Dedifferentiated amniotic fluid mesenchymal stem cell (primary cell): ENCODE measurements at regions not wholly inside any gene's neighbourhood (a gene's known extent, or its start where the extent isn't known, plus 50 kb on each side); places are given as distances from the start of the nearest gene placed in this dataset.
"Not testable (repeated sequence)": the region's sequence is repeated elsewhere in the genome, so short reads cannot be mapped to it uniquely, and the experiment has no call there.

Experiments used
- DNase-seq: peaks from one replicate; pipeline ENCODE4 v3.0.0-alpha.2; 2016; ENCODE audit errors: extremely low spot score

DNA sequence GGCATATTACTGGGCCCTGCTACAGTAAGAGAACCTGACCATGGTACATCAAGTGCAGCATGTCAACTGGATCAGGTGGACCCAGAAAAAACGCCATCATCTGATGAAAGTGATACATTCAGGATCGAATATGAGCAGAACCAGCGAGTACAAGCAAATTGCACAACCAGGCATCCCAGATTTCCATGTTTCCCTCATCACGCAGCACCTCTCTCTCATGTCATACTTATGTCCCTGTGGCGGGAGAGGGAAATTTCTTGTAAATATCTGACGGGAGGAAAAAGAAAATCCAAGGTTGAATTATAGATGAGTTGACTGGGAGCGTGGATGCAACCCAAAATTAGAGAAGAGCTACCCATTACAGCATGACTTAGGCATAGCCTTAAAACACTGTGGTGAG, 608.5 kb upstream of the FAT1 start:
- DNase-seq = no peak

DNA sequence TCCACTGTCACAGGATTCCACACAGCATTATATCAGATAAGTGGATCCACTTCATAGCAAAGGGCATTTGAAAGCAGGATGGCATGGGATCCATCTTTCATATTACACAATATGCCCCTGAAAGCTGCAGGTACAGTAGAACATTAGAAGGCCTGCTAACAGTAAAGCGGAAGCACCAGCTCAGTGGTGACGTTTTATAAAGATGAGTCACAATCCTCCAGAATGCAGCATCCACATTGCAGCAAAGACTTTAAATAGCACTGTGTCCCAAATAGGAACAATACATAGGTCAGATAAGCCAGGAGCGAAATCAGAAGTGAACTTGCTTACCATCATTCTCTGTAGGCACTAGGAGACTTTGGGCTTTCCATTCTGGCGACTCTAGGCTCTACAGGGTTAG, 609.5 kb upstream of the FAT1 start:
- DNase-seq = no peak

GRCh38 chr4:187335339-187335738, 611.7 kb upstream of the FAT1 start:
- no peak for DNase-seq

DNA sequence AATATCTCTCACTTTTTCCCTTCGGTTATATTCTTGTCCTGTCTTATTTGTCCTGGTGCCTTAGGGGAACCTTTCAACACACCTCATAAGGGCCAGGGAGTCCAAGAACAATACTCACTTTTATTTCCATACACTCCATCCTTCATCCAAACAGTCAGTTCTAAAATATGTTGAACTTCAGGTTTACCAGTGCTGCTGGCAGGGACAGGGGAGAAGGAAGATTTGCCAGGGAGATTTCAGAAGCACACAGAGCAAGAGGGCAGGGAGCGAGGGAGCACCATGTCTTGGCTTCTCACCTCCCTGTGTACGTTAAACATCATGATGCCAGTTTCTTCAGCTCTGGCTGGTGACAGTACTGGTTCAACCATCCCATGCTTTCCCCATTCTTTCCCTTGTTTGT, 631.1 kb upstream of the FAT1 start:
- DNase-seq = no peak

DNA sequence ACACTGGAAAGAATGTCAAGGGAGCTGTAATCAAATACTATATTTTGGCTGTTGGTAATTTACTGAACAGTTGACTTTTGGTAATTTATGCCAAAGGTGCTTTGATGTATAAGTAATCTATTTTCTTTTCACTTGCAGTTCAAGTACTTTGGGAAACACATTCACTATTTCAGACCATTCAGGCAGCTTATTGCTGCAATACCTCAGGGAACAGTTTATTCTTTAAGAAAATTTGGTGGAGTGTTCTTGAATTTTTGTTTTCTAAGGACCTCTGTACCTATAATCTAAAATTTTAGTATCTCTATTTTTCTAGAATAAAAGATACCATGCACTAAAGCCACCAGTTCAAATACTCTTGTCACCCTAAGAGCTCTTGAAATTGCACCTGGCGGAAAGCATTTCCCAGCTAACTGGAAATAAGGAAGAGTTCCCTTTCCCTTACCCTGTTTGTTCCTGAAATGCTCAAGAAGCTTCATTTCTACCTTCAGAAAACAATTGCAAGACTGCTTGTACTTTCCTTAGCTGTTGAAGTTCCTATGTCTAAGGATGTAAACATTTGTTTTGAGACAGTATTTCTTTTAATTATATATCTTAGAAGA, 633.5 kb upstream of the FAT1 start:
- no peak for DNase-seq

GRCh38 chr4:187357821-187358220, 634.2 kb upstream of the FAT1 start:
- no peak for DNase-seq

GRCh38 chr4:187362937-187363857, 632.4 kb upstream of the ZFP42 start:
- no peak for DNase-seq

DNA sequence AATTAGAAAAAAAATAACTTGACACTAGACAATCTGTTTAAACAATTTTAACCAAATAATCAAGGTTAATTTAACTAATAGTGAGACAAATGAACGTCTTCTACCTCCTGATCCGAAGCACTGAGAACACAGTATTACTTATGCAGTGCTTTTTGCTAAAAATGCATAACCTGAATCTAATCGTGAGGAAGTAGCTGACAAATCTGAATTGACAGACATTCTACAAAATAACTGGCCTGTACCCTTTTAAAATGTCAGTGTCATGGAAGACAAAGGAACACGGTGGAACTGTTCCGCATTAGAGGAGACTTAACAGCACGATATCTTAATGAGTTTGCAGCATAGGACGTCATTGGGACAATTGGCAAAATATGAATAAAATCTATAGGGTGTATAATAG, 631.2 kb upstream of the ZFP42 start:
- DNase-seq = no peak

- no peak for DNase-seq
Observed at GRCh38 chr4:187364851-187365250, 630.7 kb upstream of the ZFP42 start.

DNA sequence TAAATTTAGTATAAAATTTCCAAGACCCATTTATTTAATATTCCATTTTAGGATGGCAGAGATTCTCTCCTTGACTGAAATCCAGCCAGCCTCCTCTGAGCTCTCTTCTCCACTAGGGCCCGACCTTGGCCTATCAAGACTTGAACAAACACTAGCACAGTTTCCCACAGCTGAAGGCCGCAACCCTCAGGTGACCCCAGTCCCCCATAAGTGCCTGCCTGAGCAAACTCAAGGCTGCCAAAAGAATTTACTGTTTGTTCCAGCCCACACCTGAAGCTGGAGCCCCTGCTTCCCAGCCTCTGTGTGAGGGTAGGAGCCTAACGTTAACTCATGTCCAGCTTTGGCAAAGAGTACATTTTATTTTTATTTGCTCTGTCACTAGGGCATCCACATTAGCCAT, 629.0 kb upstream of the ZFP42 start:
- no peak for DNase-seq

- DNase-seq = no peak
Observed at GRCh38 chr4:187370918-187371317, 624.7 kb upstream of the ZFP42 start.

- no peak for DNase-seq
Observed at GRCh38 chr4:187378441-187378840, 617.1 kb upstream of the ZFP42 start.

- DNase-seq = no peak
Observed at GRCh38 chr4:187380181-187380581, 615.4 kb upstream of the ZFP42 start.

DNA sequence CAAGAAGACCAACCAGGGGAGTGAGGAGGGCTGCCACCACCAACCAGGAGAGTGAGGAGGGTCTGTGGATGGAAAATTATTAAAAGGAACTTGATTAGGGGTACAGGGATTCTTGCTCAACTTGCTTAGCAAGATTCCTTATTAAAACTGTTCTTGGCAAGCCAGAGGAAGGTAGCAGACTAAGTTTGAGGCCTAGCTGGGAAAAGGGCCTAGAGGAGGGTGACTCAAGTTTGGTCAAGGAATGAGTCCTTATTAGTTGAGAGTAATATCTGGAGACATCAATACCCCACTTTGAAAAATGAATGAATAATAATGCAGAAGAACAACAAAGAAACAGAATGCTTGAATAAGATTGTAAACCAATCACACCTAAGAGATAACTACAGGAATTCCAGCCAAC, 612.4 kb upstream of the ZFP42 start:
- DNase-seq = no peak

DNA sequence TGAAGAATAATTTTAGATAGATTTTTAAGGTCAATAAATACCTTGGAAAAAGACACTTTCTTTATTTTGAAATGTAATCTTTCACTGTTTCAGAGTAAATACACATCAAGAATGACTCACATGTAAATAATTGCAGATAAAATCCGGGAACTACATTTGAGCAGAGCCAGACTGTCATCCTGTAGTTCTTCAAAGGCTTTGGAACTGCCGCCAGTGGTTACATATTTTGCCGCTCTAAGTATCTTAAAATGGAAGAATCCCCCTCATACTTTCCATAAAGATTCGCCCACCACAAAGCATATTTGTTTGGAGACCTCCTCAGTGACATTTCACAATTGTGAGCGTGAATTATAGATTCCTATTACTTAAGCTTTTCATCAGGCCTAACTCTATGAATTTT, 607.8 kb upstream of the ZFP42 start:
- peak; percentile 61 for DNase-seq

- no peak for DNase-seq
Observed at GRCh38 chr4:187389420-187389819, 606.2 kb upstream of the ZFP42 start.

DNA sequence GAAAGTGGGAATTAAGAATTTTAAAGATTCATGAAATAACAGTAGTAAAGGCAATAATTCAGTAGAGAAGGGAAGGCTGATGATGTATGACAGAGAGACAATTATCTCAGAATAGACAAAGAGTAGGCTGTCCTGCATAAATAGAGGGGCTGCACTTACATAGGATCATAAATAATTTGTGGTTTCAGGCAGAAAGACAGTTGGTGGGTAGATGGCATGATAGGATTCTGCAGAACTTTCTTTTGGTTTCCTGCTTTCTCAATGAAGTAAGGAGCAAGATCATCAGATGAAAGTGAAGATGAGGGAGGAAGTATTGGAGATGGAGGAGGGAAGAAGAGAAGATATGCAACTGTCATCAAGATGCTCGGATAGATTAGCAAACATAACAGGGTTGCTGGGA, 604.9 kb upstream of the ZFP42 start:
- DNase-seq = no peak

DNA sequence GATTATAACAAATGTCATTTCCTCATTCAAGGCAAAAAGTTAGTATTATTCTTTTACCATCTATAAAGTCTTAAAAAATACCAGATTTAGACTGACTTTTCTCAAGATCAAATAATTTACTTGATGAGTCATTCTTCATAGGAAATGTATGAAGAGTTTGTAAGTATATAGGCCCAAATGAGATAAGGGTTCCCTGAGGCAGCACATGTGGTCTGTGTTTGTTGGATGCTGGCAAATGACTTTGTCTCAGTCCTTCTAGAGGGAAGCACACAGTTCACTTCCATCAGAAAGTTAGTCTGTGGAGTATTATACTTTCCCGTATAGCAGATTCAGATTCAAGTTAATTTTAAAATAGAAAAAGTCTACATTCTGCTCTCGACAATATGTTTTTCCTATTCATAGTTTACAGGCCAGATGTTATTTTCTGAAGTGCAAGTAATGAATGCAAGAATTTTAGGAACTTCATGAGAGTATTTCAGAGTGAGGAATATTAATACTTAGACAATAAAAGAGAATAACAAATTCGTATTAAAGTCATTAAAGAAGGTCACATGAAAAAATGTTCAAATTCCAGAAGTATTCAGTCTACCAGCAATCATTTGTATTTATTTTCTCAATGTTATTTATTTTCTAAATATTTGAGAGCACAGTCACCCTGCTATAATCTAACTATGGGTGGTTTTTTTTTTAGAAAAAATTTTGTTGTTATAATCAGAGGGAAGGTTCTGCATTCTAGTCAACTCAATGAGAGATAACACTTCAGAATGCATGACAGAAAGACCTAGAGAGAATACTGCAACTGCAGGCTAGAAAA, 601.8 kb upstream of the ZFP42 start:
- peak; percentile 25 for DNase-seq

DNA sequence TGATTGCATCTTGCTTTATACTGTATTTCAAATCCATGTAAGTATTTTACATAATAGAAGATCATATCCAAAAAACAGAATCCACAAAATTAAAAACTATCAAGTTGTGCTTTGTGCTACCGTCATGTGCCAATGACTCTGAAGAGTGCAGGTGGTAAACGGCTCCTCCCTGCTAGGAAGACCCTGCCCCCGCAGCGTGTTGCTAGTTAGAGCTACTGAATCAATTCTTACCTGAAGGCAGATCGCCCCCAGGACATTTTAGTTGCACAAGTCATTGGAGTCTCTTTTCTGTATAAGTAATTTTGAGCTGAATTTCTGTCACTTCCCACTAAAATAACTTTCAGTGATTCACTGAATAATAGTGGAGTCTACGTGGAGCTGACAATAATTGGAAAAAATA, 599.5 kb upstream of the ZFP42 start:
- no peak for DNase-seq

DNA sequence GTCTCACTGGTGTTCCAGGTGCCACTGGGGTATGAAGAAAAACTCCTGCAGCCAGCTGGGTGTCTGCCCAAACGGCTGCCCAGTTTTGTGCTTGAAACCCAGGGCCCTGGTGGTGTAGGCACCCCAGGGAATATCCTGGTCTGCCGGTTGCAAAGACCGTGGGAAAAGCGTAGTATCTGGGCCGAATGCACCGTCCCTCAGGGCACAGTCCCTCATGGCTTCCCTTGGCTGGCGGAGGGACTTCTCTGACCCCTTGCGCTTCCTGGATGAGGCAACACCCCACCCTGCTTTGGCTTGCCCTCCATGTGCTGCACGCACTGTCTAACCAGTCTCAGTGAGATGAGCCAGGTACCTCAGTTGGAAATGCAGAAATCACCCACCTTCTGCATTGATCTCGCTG, 587.1 kb upstream of the ZFP42 start:
- DNase-seq = not testable (repeated sequence)

- DNase-seq = no peak
Observed at GRCh38 chr4:187413564-187414358, 581.8 kb upstream of the ZFP42 start.

- no peak for DNase-seq
Observed at GRCh38 chr4:187414716-187415115, 580.9 kb upstream of the ZFP42 start.
